Neural cell (in vitro differentiated cells): ENCODE measurements at regions not wholly inside any gene's neighbourhood (a gene's known extent, or its start where the extent isn't known, plus 50 kb on each side); places are given as distances from the start of the nearest gene placed in this dataset.

Experiments
- H2AFZ ChIP-seq: fragments of 200-600, 300-800 bp; sonication (generic), shearing (Covaris generic); 2 replicates; pipeline ENCODE4 v1.6.0; 2014; ENCODE audit warnings: low read depth, mild to moderate bottlenecking, antibody characterized with exemption, low read length, moderate library complexity
- H3F3A ChIP-seq: fragments of 200-600 bp; shearing (Covaris generic); 2 replicates; pipeline ENCODE4 v1.6.1; 2016; ENCODE audit warnings: mild to moderate bottlenecking, moderate library complexity, mixed read lengths, antibody characterized with exemption, low read length; ENCODE audit not compliant: insufficient read depth, poor library complexity, severe bottlenecking
- H3K27ac ChIP-seq: fragments of 200-600, 300-800 bp; sonication (generic), shearing (Covaris generic); 2 replicates; pipeline ENCODE4 v1.5.1; 2014; ENCODE audit warnings: mild to moderate bottlenecking, low read length, moderate library complexity
- H3K27me3 ChIP-seq: fragments of 300-800, 200-600 bp; sonication (generic), shearing (Covaris generic); 2 replicates; pipeline ENCODE4 v1.6.0; 2014; ENCODE audit warnings: mild to moderate bottlenecking, low read depth, low read length, moderate library complexity; ENCODE audit not compliant: insufficient read depth
- H3K36me3 ChIP-seq: fragments of 300-800, 200-600 bp; sonication (generic), shearing (Covaris generic); 2 replicates; pipeline ENCODE4 v1.5.1; 2014; ENCODE audit warnings: mild to moderate bottlenecking, antibody characterized with exemption, low read length, moderate library complexity; ENCODE audit not compliant: insufficient read depth
- H3K4me2 ChIP-seq: fragments of 300-800, 200-600 bp; sonication (generic), shearing (Covaris generic); 2 replicates; pipeline ENCODE4 v1.6.0; 2014; ENCODE audit warnings: mild to moderate bottlenecking, low read length
- H3K4me3 ChIP-seq: fragments of 300-800, 200-600 bp; sonication (generic), shearing (Covaris generic); 2 replicates; pipeline ENCODE4 v1.5.1; 2014; ENCODE audit warnings: mild to moderate bottlenecking, low read length, moderate library complexity
- H3K79me2 ChIP-seq: fragments of 200-600 bp; shearing (Covaris generic); replicated peaks from 2 replicates; pipeline ENCODE4 v1.6.0; 2014; ENCODE audit warnings: mild to moderate bottlenecking, low read length, moderate library complexity; ENCODE audit not compliant: insufficient read depth
- H3K9ac ChIP-seq: fragments of 300-800, 200-600 bp; sonication (generic), shearing (Covaris generic); 2 replicates; pipeline ENCODE4 v1.6.1; 2016; ENCODE audit warnings: mild to moderate bottlenecking, low read length, mixed read lengths
- H3K9me2 ChIP-seq: fragments of 200-600 bp; shearing (Covaris generic); 2 replicates; pipeline ENCODE4 v1.6.1; 2016; ENCODE audit warnings: mild to moderate bottlenecking, low read length, mixed read lengths; ENCODE audit not compliant: insufficient read depth
- H3K9me3 ChIP-seq: fragments of 200-600, 300-800 bp; sonication (generic), shearing (Covaris generic); 2 replicates; pipeline ENCODE4 v1.6.1; 2016; ENCODE audit warnings: mild to moderate bottlenecking, mixed run types, low read length, moderate library complexity, mixed read lengths
- H4K20me1 ChIP-seq: fragments of 200-600 bp; shearing (Covaris generic); 2 replicates; pipeline ENCODE4 v1.6.1; 2016; ENCODE audit warnings: mild to moderate bottlenecking, mixed run types; ENCODE audit not compliant: insufficient read depth
- CTCF ChIP-seq: fragments of 450-650 bp; IDR thresholded peaks from 2 replicates; pipeline ENCODE4 v1.5.1; 2014; ENCODE audit warnings: antibody characterized with exemption, mild to moderate bottlenecking, moderate library complexity; ENCODE audit not compliant: poor library complexity, severe bottlenecking
- EP300 ChIP-seq: fragments of 450-650 bp; conservative IDR thresholded peaks from 2 replicates; pipeline ENCODE4 v1.6.1; 2014; ENCODE audit warnings: antibody characterized with exemption, mild to moderate bottlenecking, moderate library complexity; ENCODE audit not compliant: poor library complexity, severe bottlenecking
- EZH2 ChIP-seq: fragments of 200-600, 300-800 bp; shearing (Covaris generic), sonication (generic); IDR thresholded peaks from 2 replicates; pipeline ENCODE4 v1.6.1; 2014; ENCODE audit warnings: antibody characterized with exemption, low read length, borderline replicate concordance, mild to moderate bottlenecking; ENCODE audit not compliant: insufficient read depth, poor library complexity, severe bottlenecking
- MXI1 ChIP-seq: fragments of 450-650 bp; conservative IDR thresholded peaks from 2 replicates; pipeline ENCODE4 v1.6.1; 2014; ENCODE audit warnings: antibody characterized with exemption, mild to moderate bottlenecking; ENCODE audit not compliant: poor library complexity, severe bottlenecking
- POLR2AphosphoS5 ChIP-seq: IDR thresholded peaks from 2 replicates; pipeline ENCODE4 v1.6.1; 2012
- RAD21 ChIP-seq: fragments of 450-650 bp; conservative IDR thresholded peaks from 2 replicates; pipeline ENCODE4 v1.6.1; 2014; ENCODE audit warnings: antibody characterized with exemption, mild to moderate bottlenecking, moderate library complexity
- REST ChIP-seq: IDR thresholded peaks from 2 replicates; pipeline ENCODE4 v1.6.1; 2012; ENCODE audit warnings: borderline replicate concordance
- SMC3 ChIP-seq: fragments of 450-650 bp; conservative IDR thresholded peaks from 2 replicates; pipeline ENCODE4 v1.6.1; 2014; ENCODE audit warnings: antibody characterized with exemption, mild to moderate bottlenecking, moderate library complexity; ENCODE audit not compliant: poor library complexity
- TAF1 ChIP-seq: IDR thresholded peaks from 2 replicates; pipeline ENCODE4 v1.6.1; 2012; ENCODE audit warnings: low read depth

GRCh38 chr5:71977311-71977710, 130.0 kb upstream of the MAP1B start:
- no peaks in the 10 kb centered on the region for H3F3A ChIP-seq

GRCh38 chr5:71978216-71978615, 129.1 kb upstream of the MAP1B start:
- Histone ChIP-seq H3F3A (no peaks in the 10 kb centered on the region), H4K20me1 (no peaks in the 10 kb centered on the region), H3K4me3 (no peak overlapping the region), H3K36me3 (no peaks in the 10 kb centered on the region), H3K9me2 (no peaks in the 10 kb centered on the region), H2AFZ (no peak overlapping the region), H3K79me2 (no peaks in the 10 kb centered on the region), H3K9me3 (no peaks in the 10 kb centered on the region), H3K9ac (no peak overlapping the region), H3K27me3 (no peaks in the 10 kb centered on the region), H3K4me2 (no peak overlapping the region), H3K27ac (no peak overlapping the region)
- TF ChIP-seq MXI1 = no peak
- TF ChIP-seq REST = no peak
- no peak for TF ChIP-seq POLR2AphosphoS5
- no peak for TF ChIP-seq TAF1
- no peak for TF ChIP-seq EZH2
- TF ChIP-seq EP300 = no peak
- TF ChIP-seq SMC3 = no peak

More at GRCh38 chr5:71977311-71977710, 130.0 kb upstream of the MAP1B start:
- Histone ChIP-seq H2AFZ (no peak overlapping the region), H3K4me3 (no peak overlapping the region), H3K9me2 (no peaks in the 10 kb centered on the region), H4K20me1 (no peaks in the 10 kb centered on the region), H3K4me2 (no peak overlapping the region), H3K36me3 (no peaks in the 10 kb centered on the region), H3K27ac (no peak overlapping the region), H3K27me3 (no peaks in the 10 kb centered on the region), H3K79me2 (no peaks in the 10 kb centered on the region), H3K9ac (no peak overlapping the region), H3K9me3 (no peaks in the 10 kb centered on the region)
- TF ChIP-seq SMC3 = no peak
- TF ChIP-seq TAF1 = no peak
- no peak for TF ChIP-seq RAD21
- no peak for TF ChIP-seq EP300
- TF ChIP-seq POLR2AphosphoS5 = no peak
- TF ChIP-seq CTCF = no peak
- TF ChIP-seq REST = no peak
- no peak for TF ChIP-seq EZH2
- no peak for TF ChIP-seq MXI1
